WI38 (cell line): ENCODE measurements at regions not wholly inside any gene's neighbourhood (a gene's known extent, or its start where the extent isn't known, plus 50 kb on each side); places are given as distances from the start of the nearest gene placed in this dataset.
"Not testable (repeated sequence)": the region's sequence is repeated elsewhere in the genome, so short reads cannot be mapped to it uniquely, and the experiment has no call there.

Experiments
- H3K4me3 ChIP-seq: 2 replicates; pipeline ENCODE4 v1.5.1; 2011; ENCODE audit warnings: low read depth, mild to moderate bottlenecking, control low read depth, low read length
- TF ChIP-seq, protein P1 (sequence below): IDR thresholded peaks from 2 replicates; pipeline ENCODE4 v1.5.1; 2012; ENCODE audit warnings: low read depth, mild to moderate bottlenecking, control low read depth, low read length

DNA sequence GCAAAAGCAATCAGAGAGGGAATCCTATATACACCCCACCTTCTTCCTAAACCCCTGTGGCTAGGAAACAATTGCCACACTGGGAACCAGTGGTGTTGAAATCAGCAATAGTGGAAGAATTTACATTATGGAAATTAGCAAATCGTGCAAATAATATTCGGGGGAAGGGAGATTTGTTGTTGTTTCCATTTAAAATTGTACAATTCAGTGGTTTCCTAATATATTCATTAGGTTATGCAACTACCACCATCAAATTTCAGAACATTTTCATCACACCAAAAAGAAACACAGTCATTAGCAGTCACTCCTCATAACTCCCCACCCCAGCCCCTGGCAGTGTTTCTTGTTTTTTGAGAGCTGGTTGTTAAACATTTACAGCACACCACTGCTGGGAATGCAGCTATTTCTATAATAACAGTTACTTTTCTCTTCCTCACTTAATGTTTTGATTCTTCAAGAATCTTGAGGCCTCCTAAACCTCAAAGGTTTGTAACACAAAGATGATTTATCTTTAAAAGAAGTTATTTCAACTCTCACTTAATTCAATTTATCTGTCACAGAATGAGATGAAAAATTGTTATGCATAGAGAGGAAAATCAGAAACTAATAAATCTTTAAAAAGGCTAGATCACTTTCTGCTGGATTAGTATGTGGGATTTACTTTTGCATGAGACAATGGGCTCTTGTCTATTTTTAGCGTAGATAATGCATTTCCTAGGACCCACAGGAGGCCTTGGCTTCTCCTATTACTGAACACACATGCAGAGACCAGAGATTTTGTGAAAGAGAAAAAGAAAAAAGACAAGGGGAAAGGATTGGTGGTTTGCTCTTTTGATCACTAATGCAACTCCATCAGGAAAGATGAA, 91.8 kb upstream of the DAPK1 start:
- TF ChIP-seq, protein P1, sequence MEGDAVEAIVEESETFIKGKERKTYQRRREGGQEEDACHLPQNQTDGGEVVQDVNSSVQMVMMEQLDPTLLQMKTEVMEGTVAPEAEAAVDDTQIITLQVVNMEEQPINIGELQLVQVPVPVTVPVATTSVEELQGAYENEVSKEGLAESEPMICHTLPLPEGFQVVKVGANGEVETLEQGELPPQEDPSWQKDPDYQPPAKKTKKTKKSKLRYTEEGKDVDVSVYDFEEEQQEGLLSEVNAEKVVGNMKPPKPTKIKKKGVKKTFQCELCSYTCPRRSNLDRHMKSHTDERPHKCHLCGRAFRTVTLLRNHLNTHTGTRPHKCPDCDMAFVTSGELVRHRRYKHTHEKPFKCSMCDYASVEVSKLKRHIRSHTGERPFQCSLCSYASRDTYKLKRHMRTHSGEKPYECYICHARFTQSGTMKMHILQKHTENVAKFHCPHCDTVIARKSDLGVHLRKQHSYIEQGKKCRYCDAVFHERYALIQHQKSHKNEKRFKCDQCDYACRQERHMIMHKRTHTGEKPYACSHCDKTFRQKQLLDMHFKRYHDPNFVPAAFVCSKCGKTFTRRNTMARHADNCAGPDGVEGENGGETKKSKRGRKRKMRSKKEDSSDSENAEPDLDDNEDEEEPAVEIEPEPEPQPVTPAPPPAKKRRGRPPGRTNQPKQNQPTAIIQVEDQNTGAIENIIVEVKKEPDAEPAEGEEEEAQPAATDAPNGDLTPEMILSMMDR = no peak
- H3K4me3 ChIP-seq = no peak overlapping the region

- TF ChIP-seq, protein P1 = no peak
- no peak overlapping the region for H3K4me3 ChIP-seq
These were observed 91.0 kb upstream of the DAPK1 start for GRCh38 chr9:87406543-87407166.

DNA sequence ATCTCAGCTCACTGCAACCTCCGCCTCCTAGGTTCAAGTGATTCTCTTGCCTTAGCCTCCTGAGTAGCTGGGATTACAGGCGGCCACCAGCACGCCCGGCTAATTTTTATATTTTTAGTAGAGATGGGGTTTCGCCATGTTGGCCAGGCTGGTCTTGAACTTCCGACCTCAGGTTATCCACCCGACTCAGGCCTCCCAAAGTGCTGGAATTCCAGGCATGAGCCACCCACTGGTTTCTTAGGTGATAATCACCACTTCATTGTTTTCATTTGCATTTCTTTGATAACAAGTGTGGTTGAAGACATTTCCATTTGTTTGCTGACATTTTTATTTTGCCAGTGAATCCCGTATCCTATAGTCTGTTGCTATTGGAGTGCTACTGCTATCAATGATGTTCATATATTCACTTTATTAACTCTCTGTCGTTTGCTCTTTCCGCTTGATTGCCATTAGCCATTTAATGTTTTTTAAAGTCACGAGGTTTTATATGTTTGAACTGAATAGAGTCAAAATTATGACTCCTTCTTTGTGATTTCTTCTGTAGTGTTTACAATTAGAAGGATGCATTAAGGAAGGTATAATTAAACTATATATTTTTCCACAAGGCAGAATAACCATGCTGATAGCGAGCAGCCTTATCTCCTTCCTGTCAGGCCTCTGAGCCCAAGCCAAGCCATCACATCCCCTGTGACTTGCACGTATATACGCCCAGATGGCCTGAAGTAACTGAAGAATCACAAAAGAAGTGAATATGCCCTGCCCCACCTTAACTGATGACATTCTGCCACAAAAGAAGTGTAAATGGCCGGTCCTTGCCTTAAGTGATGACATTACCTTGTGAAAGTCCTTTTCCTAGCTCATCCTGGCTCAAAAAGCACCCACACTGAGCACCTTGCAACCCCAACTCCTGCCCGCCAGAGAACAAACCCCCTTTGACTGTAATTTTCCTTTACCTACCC, 87.3 kb upstream of the DAPK1 start:
- not testable (repeated sequence) for H3K4me3 ChIP-seq

- TF ChIP-seq, protein P1 = no peak
- no peak overlapping the region for H3K4me3 ChIP-seq
These were observed 76.8 kb upstream of the DAPK1 start for GRCh38 chr9:87420884-87421283.

DNA sequence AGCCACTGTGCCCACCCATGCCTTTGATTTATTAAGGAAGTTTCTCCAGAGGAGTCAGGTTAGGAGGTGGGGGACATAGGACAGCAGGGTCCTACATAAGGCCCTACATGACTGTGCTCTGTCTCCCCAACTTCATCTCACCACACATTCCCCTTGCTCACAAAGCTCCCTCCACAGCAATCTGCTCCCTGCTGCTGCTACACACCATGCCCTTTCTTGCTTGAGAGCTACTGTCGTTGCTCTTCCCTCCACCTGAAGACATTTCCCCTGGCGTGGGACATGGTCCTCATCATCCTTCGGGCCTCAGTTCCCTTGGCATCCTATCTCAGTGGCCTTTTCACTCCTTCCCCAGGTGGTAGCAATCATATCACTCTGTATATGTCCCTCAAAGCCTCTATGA, 75.9 kb upstream of the DAPK1 start:
- no peak overlapping the region for H3K4me3 ChIP-seq
- TF ChIP-seq, protein P1 = no peak

GRCh38 chr9:87422999-87423398, 74.7 kb upstream of the DAPK1 start:
- TF ChIP-seq, protein P1 = no peak
- H3K4me3 ChIP-seq = no peak overlapping the region

DNA sequence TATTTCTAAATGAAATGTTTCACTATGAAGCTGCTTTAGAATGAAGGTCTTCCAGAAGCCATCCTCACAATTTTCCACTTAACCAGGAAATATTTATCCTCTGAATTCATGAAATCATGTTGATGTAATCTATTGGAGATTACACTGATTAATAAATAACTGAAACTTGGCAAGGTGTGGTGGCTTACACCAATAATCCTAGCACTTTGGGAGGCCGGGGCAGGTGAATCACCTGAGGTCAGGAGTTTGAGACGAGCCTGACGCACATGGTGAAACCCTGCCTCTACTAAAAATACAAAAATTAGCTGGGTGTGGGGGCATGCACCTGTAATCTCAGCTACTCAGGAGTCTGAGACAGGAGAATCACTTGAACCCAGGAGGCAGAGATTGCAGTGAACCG, 73.8 kb upstream of the DAPK1 start:
- H3K4me3 ChIP-seq = not testable (repeated sequence)

DNA sequence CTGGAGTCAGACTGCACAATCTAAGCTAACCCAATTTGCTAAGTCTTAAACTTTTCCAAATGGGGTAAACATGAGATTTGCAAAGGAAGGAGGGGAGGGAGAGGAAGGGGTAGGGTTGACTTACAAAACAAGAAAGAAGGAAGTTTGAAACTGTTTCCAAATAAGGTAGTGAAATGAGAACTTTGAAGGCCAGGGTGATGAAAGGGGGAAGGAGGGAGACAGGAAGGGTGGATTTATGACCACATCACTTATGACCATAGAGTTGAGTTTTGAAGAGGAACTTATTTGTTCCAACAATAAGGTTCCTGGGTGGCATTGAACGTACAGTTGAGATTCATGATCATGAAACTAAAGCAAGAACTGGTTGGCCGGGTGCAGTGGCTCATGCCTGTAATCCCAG, 72.5 kb upstream of the DAPK1 start:
- no peak overlapping the region for H3K4me3 ChIP-seq
- TF ChIP-seq, protein P1 = no peak
